ENCODE measurements at regions not wholly inside any gene's neighbourhood (a gene's known extent, or its start where the extent isn't known, plus 50 kb on each side); places are given as distances from the start of the nearest gene placed in this dataset.

DNA sequence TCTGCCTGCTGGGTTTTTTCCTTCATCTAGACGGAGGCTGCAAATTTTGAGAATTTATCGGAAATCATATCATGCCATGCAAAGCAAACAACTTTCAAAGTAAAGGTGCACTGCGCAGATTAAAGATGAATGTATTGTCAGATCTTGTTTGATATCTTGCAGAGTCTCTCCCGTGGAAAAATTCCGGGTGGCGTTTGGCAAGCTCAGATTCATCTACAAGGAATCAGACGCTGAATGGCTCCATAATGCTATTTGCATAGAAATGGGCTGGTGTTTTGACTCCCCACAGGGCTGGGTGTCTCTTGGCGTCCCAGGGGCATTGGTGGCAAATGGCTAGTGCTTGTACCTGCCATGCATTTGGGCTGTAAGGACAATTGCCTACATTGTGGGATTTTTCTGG lies 274.0 kb downstream of the VRK1 start:
- no peak overlapping the region for H3K4me3 ChIP-seq (ENCODE audit: control insufficient read depth, low read depth, low read length)
- TF ChIP-seq, protein P1, sequence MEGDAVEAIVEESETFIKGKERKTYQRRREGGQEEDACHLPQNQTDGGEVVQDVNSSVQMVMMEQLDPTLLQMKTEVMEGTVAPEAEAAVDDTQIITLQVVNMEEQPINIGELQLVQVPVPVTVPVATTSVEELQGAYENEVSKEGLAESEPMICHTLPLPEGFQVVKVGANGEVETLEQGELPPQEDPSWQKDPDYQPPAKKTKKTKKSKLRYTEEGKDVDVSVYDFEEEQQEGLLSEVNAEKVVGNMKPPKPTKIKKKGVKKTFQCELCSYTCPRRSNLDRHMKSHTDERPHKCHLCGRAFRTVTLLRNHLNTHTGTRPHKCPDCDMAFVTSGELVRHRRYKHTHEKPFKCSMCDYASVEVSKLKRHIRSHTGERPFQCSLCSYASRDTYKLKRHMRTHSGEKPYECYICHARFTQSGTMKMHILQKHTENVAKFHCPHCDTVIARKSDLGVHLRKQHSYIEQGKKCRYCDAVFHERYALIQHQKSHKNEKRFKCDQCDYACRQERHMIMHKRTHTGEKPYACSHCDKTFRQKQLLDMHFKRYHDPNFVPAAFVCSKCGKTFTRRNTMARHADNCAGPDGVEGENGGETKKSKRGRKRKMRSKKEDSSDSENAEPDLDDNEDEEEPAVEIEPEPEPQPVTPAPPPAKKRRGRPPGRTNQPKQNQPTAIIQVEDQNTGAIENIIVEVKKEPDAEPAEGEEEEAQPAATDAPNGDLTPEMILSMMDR (IDR thresholded peaks at IDR 0.05; ENCODE audit: control insufficient read depth, insufficient read depth, low read depth, low read length, missing control alignments) = no peak
- no peak for DNase-seq (ENCODE audit: low read depth)

DNA sequence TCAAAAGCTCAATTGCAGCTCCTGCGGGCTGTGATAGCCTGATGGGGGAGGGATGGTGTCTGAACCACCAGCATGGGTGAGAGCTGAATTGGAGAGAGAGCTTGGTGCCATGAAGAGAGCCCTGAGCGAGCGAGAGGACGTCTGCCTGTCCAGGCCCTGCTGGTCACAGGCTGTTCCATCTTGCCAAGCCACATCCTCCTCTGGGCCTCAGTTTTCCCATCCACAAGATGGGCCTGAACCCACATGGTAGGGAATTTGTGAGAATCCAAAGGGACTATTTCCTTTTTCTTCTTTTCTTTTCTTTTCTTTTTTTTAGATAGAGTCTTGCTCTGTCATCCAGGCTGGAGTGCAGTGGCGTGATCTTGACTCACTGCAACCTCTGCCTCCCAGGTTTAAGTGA lies 276.4 kb downstream of the VRK1 start:
- TF ChIP-seq, protein P1 (IDR thresholded peaks at IDR 0.05; ENCODE audit: control insufficient read depth, insufficient read depth, low read depth, low read length, missing control alignments) = no peak
- no peak for DNase-seq (ENCODE audit: low read depth)
- H3K4me3 ChIP-seq (ENCODE audit: control insufficient read depth, low read depth, low read length) = no peak overlapping the region

GRCh38 chr14:97074456-97074855 lies 277.3 kb downstream of the VRK1 start:
- H3K4me3 ChIP-seq (ENCODE audit: control insufficient read depth, low read depth, low read length) = no peak overlapping the region
- no peak for DNase-seq (ENCODE audit: low read depth)
- TF ChIP-seq, protein P1 (IDR thresholded peaks at IDR 0.05; ENCODE audit: control insufficient read depth, insufficient read depth, low read depth, low read length, missing control alignments) = no peak

GRCh38 chr14:97074856-97075255 lies 277.7 kb downstream of the VRK1 start:
- no peak for DNase-seq (ENCODE audit: low read depth)
- TF ChIP-seq, protein P1 (IDR thresholded peaks at IDR 0.05; ENCODE audit: control insufficient read depth, insufficient read depth, low read depth, low read length, missing control alignments) = no peak
- no peak overlapping the region for H3K4me3 ChIP-seq (ENCODE audit: control insufficient read depth, low read depth, low read length)

DNA sequence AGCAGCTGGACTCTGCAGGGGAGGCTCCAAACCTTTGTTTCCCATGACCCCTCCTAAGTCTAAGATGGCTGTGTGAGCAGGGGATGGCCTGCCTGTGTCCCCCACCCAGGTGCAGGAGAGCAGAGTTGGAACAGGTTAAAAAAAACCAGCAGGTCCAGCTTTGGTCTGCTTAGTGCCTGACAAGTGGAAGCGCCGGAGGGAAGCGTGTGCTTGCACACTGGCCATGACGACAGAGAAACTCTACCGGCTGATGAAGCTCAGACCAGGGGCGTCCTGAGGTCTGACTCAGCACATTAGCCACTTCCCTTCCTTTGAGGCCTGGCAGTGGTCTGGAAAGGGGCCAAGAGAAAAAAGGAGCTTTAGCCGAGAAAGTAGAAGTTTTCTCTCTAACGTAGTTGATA lies 280.1 kb downstream of the VRK1 start:
- no peak overlapping the region for H3K4me3 ChIP-seq (ENCODE audit: control insufficient read depth, low read depth, low read length)
- TF ChIP-seq, protein P1 (IDR thresholded peaks at IDR 0.05; ENCODE audit: control insufficient read depth, insufficient read depth, low read depth, low read length, missing control alignments) = no peak
- DNase-seq (ENCODE audit: low read depth) = peak; percentile 55

- DNase-seq (ENCODE audit: low read depth) = no peak
- H3K4me3 ChIP-seq (ENCODE audit: control insufficient read depth, low read depth, low read length) = no peak overlapping the region
- TF ChIP-seq, protein P1 (IDR thresholded peaks at IDR 0.05; ENCODE audit: control insufficient read depth, insufficient read depth, low read depth, low read length, missing control alignments) = no peak
Measured at GRCh38 chr14:97077687-97078086, 280.5 kb downstream of the VRK1 start.

- TF ChIP-seq, protein P1 (IDR thresholded peaks at IDR 0.05; ENCODE audit: control insufficient read depth, insufficient read depth, low read depth, low read length, missing control alignments) = no peak
- DNase-seq (ENCODE audit: low read depth) = no peak
Measured at GRCh38 chr14:97080991-97081390, 283.8 kb downstream of the VRK1 start.

More at GRCh38 chr14:97080991-97081390, 283.8 kb downstream of the VRK1 start:
- no peak overlapping the region for H3K4me3 ChIP-seq (ENCODE audit: control insufficient read depth, low read depth, low read length)

All from AG09309 (cell line).